ENCODE measurements at regions not wholly inside any gene's neighbourhood (a gene's known extent, or its start where the extent isn't known, plus 50 kb on each side); places are given as distances from the start of the nearest gene placed in this dataset.

GRCh38 chr3:80997622-80998021 lies 763.8 kb downstream of the GBE1 start:
- no peaks in the 10 kb centered on the region for H3K9me2 ChIP-seq (replicated peaks; ENCODE audit: insufficient read depth, low read length)
- H3K4me1 ChIP-seq (ENCODE audit: low read length) = no peaks in the 10 kb centered on the region
- no peaks in the 10 kb centered on the region for H3K36me3 ChIP-seq (ENCODE audit: insufficient read depth, low read length)

GRCh38 chr3:80994767-80995166 lies 766.7 kb downstream of the GBE1 start:
- no peaks in the 10 kb centered on the region for H3K79me2 ChIP-seq (ENCODE audit: low read length)
- H3K27me3 ChIP-seq (ENCODE audit: low read length) = 0 out of 2 replicates have a peak, but pooled peaks cover 3% of the 10 kb centered on the region
- no peak overlapping the region for H3K27ac ChIP-seq (ENCODE audit: low read length)
- H3K4me2 ChIP-seq (ENCODE audit: low read depth, low read length, poor library complexity, severe bottlenecking) = no peak overlapping the region
- H2AFZ ChIP-seq (ENCODE audit: low read length) = no peak overlapping the region
- no peaks in the 10 kb centered on the region for H4K20me1 ChIP-seq (ENCODE audit: insufficient read depth, low read depth, low read length)
- no peaks in the 10 kb centered on the region for H3K9me2 ChIP-seq (replicated peaks; ENCODE audit: insufficient read depth, low read length)
- H3K9me3 ChIP-seq (ENCODE audit: low read length) = no peaks in the 10 kb centered on the region
- H3K36me3 ChIP-seq (ENCODE audit: insufficient read depth, low read length) = no peaks in the 10 kb centered on the region
- H3K4me1 ChIP-seq (ENCODE audit: low read length) = no peaks in the 10 kb centered on the region
- no peak for DNase-seq
- H3K9ac ChIP-seq (ENCODE audit: low read length) = no peak overlapping the region
- no peak overlapping the region for H3K4me3 ChIP-seq (ENCODE audit: low read length)

More at GRCh38 chr3:80997622-80998021, 763.8 kb downstream of the GBE1 start:
- H4K20me1 ChIP-seq (ENCODE audit: insufficient read depth, low read depth, low read length) = no peaks in the 10 kb centered on the region
- H3K9me3 ChIP-seq (ENCODE audit: low read length) = no peaks in the 10 kb centered on the region
- no peak overlapping the region for H3K27ac ChIP-seq (ENCODE audit: low read length)
- no peak for DNase-seq
- no peak overlapping the region for H3K4me3 ChIP-seq (ENCODE audit: low read length)
- no peaks in the 10 kb centered on the region for H3K79me2 ChIP-seq (ENCODE audit: low read length)
- H3K27me3 ChIP-seq (ENCODE audit: low read length) = 0 out of 2 replicates have a peak, but pooled peaks cover 3% of the 10 kb centered on the region
- no peak overlapping the region for H3K4me2 ChIP-seq (ENCODE audit: low read depth, low read length, poor library complexity, severe bottlenecking)
- H3K9ac ChIP-seq (ENCODE audit: low read length) = no peak overlapping the region
- H2AFZ ChIP-seq (ENCODE audit: low read length) = no peak overlapping the region

GRCh38 chr3:80994085-80994665 lies 767.3 kb downstream of the GBE1 start:
- no peaks in the 10 kb centered on the region for H3K9me3 ChIP-seq (ENCODE audit: low read length)
- H3K4me2 ChIP-seq (ENCODE audit: low read depth, low read length, poor library complexity, severe bottlenecking) = no peak overlapping the region
- no peaks in the 10 kb centered on the region for H3K36me3 ChIP-seq (ENCODE audit: insufficient read depth, low read length)
- no peak overlapping the region for H2AFZ ChIP-seq (ENCODE audit: low read length)
- no peaks in the 10 kb centered on the region for H3K9me2 ChIP-seq (replicated peaks; ENCODE audit: insufficient read depth, low read length)
- H3K27me3 ChIP-seq (ENCODE audit: low read length) = 0 out of 2 replicates have a peak, but pooled peaks cover 3% of the 10 kb centered on the region
- no peak overlapping the region for H3K4me3 ChIP-seq (ENCODE audit: low read length)
- no peaks in the 10 kb centered on the region for H4K20me1 ChIP-seq (ENCODE audit: insufficient read depth, low read depth, low read length)
- no peak overlapping the region for H3K9ac ChIP-seq (ENCODE audit: low read length)
- no peak for DNase-seq
- no peaks in the 10 kb centered on the region for H3K4me1 ChIP-seq (ENCODE audit: low read length)
- H3K27ac ChIP-seq (ENCODE audit: low read length) = no peak overlapping the region
- no peaks in the 10 kb centered on the region for H3K79me2 ChIP-seq (ENCODE audit: low read length)

- no peak for DNase-seq
- Histone ChIP-seq H3K9ac (ENCODE audit: low read length) (no peak overlapping the region), H3K4me3 (ENCODE audit: low read length) (no peak overlapping the region), H3K27ac (ENCODE audit: low read length) (no peak overlapping the region), H3K36me3 (ENCODE audit: insufficient read depth, low read length) (no peaks in the 10 kb centered on the region), H3K4me2 (ENCODE audit: low read depth, low read length, poor library complexity, severe bottlenecking) (no peak overlapping the region), H3K4me1 (ENCODE audit: low read length) (no peaks in the 10 kb centered on the region), H3K9me2 (replicated peaks; ENCODE audit: insufficient read depth, low read length) (no peaks in the 10 kb centered on the region), H4K20me1 (ENCODE audit: insufficient read depth, low read depth, low read length) (no peaks in the 10 kb centered on the region), H3K9me3 (ENCODE audit: low read length) (no peaks in the 10 kb centered on the region), H3K79me2 (ENCODE audit: low read length) (no peaks in the 10 kb centered on the region), H2AFZ (ENCODE audit: low read length) (no peak overlapping the region), H3K27me3 (ENCODE audit: low read length) (0 out of 2 replicates have a peak, but pooled peaks cover 3% of the 10 kb centered on the region)
These were observed 768.1 kb downstream of the GBE1 start for GRCh38 chr3:80993241-80993945.

- no peaks in the 10 kb centered on the region for H3K36me3 ChIP-seq (ENCODE audit: insufficient read depth, low read length)
- no peak for DNase-seq
These were observed 777.7 kb downstream of the GBE1 start for GRCh38 chr3:80983753-80984152.

GRCh38 chr3:80978216-80978969 lies 783.1 kb downstream of the GBE1 start:
- no peaks in the 10 kb centered on the region for H3K36me3 ChIP-seq (ENCODE audit: insufficient read depth, low read length)
- no peaks in the 10 kb centered on the region for H3K79me2 ChIP-seq (ENCODE audit: low read length)
- H3K4me1 ChIP-seq (ENCODE audit: low read length) = no peaks in the 10 kb centered on the region
- H3K27me3 ChIP-seq (ENCODE audit: low read length) = no peaks in the 10 kb centered on the region
- H3K4me2 ChIP-seq (ENCODE audit: low read depth, low read length, poor library complexity, severe bottlenecking) = no peak overlapping the region
- no peak for DNase-seq
- H4K20me1 ChIP-seq (ENCODE audit: insufficient read depth, low read depth, low read length) = no peaks in the 10 kb centered on the region
- H3K27ac ChIP-seq (ENCODE audit: low read length) = no peak overlapping the region
- H3K9ac ChIP-seq (ENCODE audit: low read length) = no peak overlapping the region
- no peak overlapping the region for H2AFZ ChIP-seq (ENCODE audit: low read length)
- H3K4me3 ChIP-seq (ENCODE audit: low read length) = no peak overlapping the region
- no peaks in the 10 kb centered on the region for H3K9me2 ChIP-seq (replicated peaks; ENCODE audit: insufficient read depth, low read length)
- no peaks in the 10 kb centered on the region for H3K9me3 ChIP-seq (ENCODE audit: low read length)

More at GRCh38 chr3:80983753-80984152, 777.7 kb downstream of the GBE1 start:
- Histone ChIP-seq H3K27me3 (ENCODE audit: low read length) (no peaks in the 10 kb centered on the region), H3K9me2 (replicated peaks; ENCODE audit: insufficient read depth, low read length) (no peaks in the 10 kb centered on the region), H3K4me3 (ENCODE audit: low read length) (no peak overlapping the region), H2AFZ (ENCODE audit: low read length) (no peak overlapping the region), H3K27ac (ENCODE audit: low read length) (no peak overlapping the region), H3K9me3 (ENCODE audit: low read length) (no peaks in the 10 kb centered on the region), H3K79me2 (ENCODE audit: low read length) (no peaks in the 10 kb centered on the region), H4K20me1 (ENCODE audit: insufficient read depth, low read depth, low read length) (no peaks in the 10 kb centered on the region), H3K4me2 (ENCODE audit: low read depth, low read length, poor library complexity, severe bottlenecking) (no peak overlapping the region), H3K4me1 (ENCODE audit: low read length) (no peaks in the 10 kb centered on the region), H3K9ac (ENCODE audit: low read length) (no peak overlapping the region)

GRCh38 chr3:80970292-80970691 lies 791.2 kb downstream of the GBE1 start:
- Histone ChIP-seq H3K4me1 (ENCODE audit: low read length) (no peaks in the 10 kb centered on the region), H3K36me3 (ENCODE audit: insufficient read depth, low read length) (no peaks in the 10 kb centered on the region), H4K20me1 (ENCODE audit: insufficient read depth, low read depth, low read length) (no peaks in the 10 kb centered on the region), H3K4me2 (ENCODE audit: low read depth, low read length, poor library complexity, severe bottlenecking) (no peak overlapping the region), H3K27ac (ENCODE audit: low read length) (no peak overlapping the region), H3K4me3 (ENCODE audit: low read length) (no peak overlapping the region), H2AFZ (ENCODE audit: low read length) (no peak overlapping the region), H3K27me3 (ENCODE audit: low read length) (no peaks in the 10 kb centered on the region), H3K9me2 (replicated peaks; ENCODE audit: insufficient read depth, low read length) (no peaks in the 10 kb centered on the region), H3K9me3 (ENCODE audit: low read length) (no peaks in the 10 kb centered on the region), H3K79me2 (ENCODE audit: low read length) (no peaks in the 10 kb centered on the region), H3K9ac (ENCODE audit: low read length) (no peak overlapping the region)
- DNase-seq = no peak

GRCh38 chr3:80929576-80929975 lies 831.9 kb downstream of the GBE1 start:
- Histone ChIP-seq H3K27ac (ENCODE audit: low read length) (no peak overlapping the region), H4K20me1 (ENCODE audit: insufficient read depth, low read depth, low read length) (no peaks in the 10 kb centered on the region), H3K4me3 (ENCODE audit: low read length) (no peak overlapping the region), H3K9me2 (replicated peaks; ENCODE audit: insufficient read depth, low read length) (no peaks in the 10 kb centered on the region), H3K9me3 (ENCODE audit: low read length) (no peaks in the 10 kb centered on the region), H3K27me3 (ENCODE audit: low read length) (no peaks in the 10 kb centered on the region), H2AFZ (ENCODE audit: low read length) (no peak overlapping the region), H3K4me2 (ENCODE audit: low read depth, low read length, poor library complexity, severe bottlenecking) (no peak overlapping the region), H3K79me2 (ENCODE audit: low read length) (no peaks in the 10 kb centered on the region), H3K36me3 (ENCODE audit: insufficient read depth, low read length) (no peaks in the 10 kb centered on the region), H3K4me1 (ENCODE audit: low read length) (no peaks in the 10 kb centered on the region), H3K9ac (ENCODE audit: low read length) (no peak overlapping the region)
- no peak for DNase-seq
